Stomach (tissue), 8 donors: ENCODE measurements at regions not wholly inside any gene's neighbourhood (a gene's known extent, or its start where the extent isn't known, plus 50 kb on each side); places are given as distances from the start of the nearest gene placed in this dataset.

Experiments
- DNase-seq, 2 donors: peaks; one replicate each; pipeline versions ENCODE4 v3.0.0 to v3.0.0-alpha.2; 2013 to 2019
- H3K27ac ChIP-seq, 5 donors: fragments of 200-600 bp in 4 of 5; sonication (generic) in 4 of 5; one replicate each; pipeline ENCODE4 v1.5.1; 2013 to 2019; ENCODE audit warnings: mild to moderate bottlenecking in 1 of 5, moderate library complexity in 1 of 5
- H3K27me3 ChIP-seq, 3 donors: fragments of 200-600 bp; sonication (generic); one replicate each; pipeline ENCODE4 v1.5.1; 2017 to 2019; ENCODE audit warnings: mixed run types in 1 of 3
- H3K36me3 ChIP-seq, 4 donors: fragments of 200-600 bp; sonication (generic); 1 replicate in 3 of 4; 2 replicates in 1 of 4; pipeline ENCODE4 v1.5.1; 2016 to 2019
- H3K4me1 ChIP-seq, 4 donors: fragments of 200-600 bp; sonication (generic); one replicate each; pipeline ENCODE4 v1.5.1; 2016 to 2019
- H3K4me3 ChIP-seq, 4 donors: fragments of 200-600 bp; sonication (generic) in 3 of 4; one replicate each; pipeline ENCODE4 v1.5.1; 2016 to 2019; ENCODE audit warnings: mild to moderate bottlenecking in 1 of 4
- H3K9me3 ChIP-seq, 4 donors: fragments of 200-600 bp; sonication (generic); one replicate each; pipeline ENCODE4 v1.5.1; 2016 to 2019
- CTCF ChIP-seq, 7 experiments: fragments of 450-650 bp in 4 of 7; fragments of 200-600 bp in 3 of 7; sonication (generic) in 3 of 7; IDR thresholded peaks; one replicate each; pipeline ENCODE4 v1.5.1; 2016 to 2019; ENCODE audit warnings: antibody characterized with exemption in 7 of 7, control low read depth in 2 of 7, mild to moderate bottlenecking in 1 of 7
- EP300 ChIP-seq: sonication (generic); formaldehyde crosslinking; IDR thresholded peaks from one replicate; pipeline ENCODE4 v1.6.1; 2017; ENCODE audit warnings: antibody characterized with exemption
- POLR2A ChIP-seq, 4 donors: fragments of 450-650 bp; IDR thresholded peaks; one replicate each; pipeline ENCODE4 v1.6.1; 2016; ENCODE audit warnings: antibody characterized with exemption in 4 of 4, control low read depth in 2 of 4, mild to moderate bottlenecking in 1 of 4, moderate library complexity in 1 of 4
- POLR2AphosphoS5 ChIP-seq, 3 donors: sonication (generic); formaldehyde crosslinking; IDR thresholded peaks; one replicate each; pipeline ENCODE4 v1.6.1; 2016; ENCODE audit warnings: antibody characterized with exemption in 3 of 3
- WGBS, 5 donors: extraction: QIAGEN DNeasy Blood & Tissue Kit in 3 of 5; methylation state at CpG; one replicate each; pipeline versions ENCODE4 v1.1.5 to v1.1.7; 2013 to 2018; 5-methylcytosine and 5-hydroxymethylcytosine counted together
- intact Hi-C: fragments of 100-400 bp; cut with DNase I; formaldehyde crosslinking; loops from one replicate; pipeline ENCODE4 v1.15.1; 2023; ENCODE audit warnings: low total_unique reads
- donor health status: healthy with polysubstance abuse.
- donor health status: Bipolar disorder and iron deficiency.
- donor health status: healthy.

- H3K4me3 ChIP-seq, result no peak overlapping the region
- no peak overlapping the region for H3K27ac ChIP-seq
- intact Hi-C loops, result no loop called here
- no peaks in the 10 kb centered on the region for H3K9me3 ChIP-seq
- 37 to 46% (median 42%) methylated on average over 6 of the region's 6 CpGs for WGBS, 5 donors
- H3K36me3 ChIP-seq, result no peaks in the 10 kb centered on the region
- TF ChIP-seq POLR2A (IDR thresholded peaks at IDR 0.05), result no peak
- no peak for TF ChIP-seq CTCF (IDR thresholded peaks at IDR 0.05)
- TF ChIP-seq EP300, result no peak
- no peak for TF ChIP-seq POLR2AphosphoS5 (IDR thresholded peaks at IDR 0.05)
- no peaks in the 10 kb centered on the region for H3K4me1 ChIP-seq
- H3K27me3 ChIP-seq, result peaks cover 0 to 16% (median 0%) of the 10 kb centered on the region in 3 donors
- DNase-seq, result peak in 1 of 2 donors; percentile 5
These were observed 258.9 kb downstream of the VRK1 start for GRCh38 chr14:97056086-97056485.

GRCh38 chr14:97057238-97058073 lies 260.3 kb downstream of the VRK1 start:
- intact Hi-C loops, result no loop called here
- H3K27me3 ChIP-seq, result peaks cover 0 to 16% (median 0%) of the 10 kb centered on the region in 3 donors
- no peaks in the 10 kb centered on the region for H3K9me3 ChIP-seq
- H3K4me3 ChIP-seq, result no peak overlapping the region
- H3K4me1 ChIP-seq, result no peaks in the 10 kb centered on the region
- WGBS, 5 donors, result 54 to 68% (median 66%) methylated on average over 16 of the region's 16 CpGs
- no peak for TF ChIP-seq CTCF (IDR thresholded peaks at IDR 0.05)
- no peak for TF ChIP-seq POLR2AphosphoS5 (IDR thresholded peaks at IDR 0.05)
- TF ChIP-seq EP300, result no peak
- no peak for TF ChIP-seq POLR2A (IDR thresholded peaks at IDR 0.05)
- H3K27ac ChIP-seq, result no peak overlapping the region
- no peak for DNase-seq
- no peaks in the 10 kb centered on the region for H3K36me3 ChIP-seq

- Histone ChIP-seq H3K27me3 (peaks cover 0 to 19% (median 0%) of the 10 kb centered on the region in 3 donors), H3K4me3 (no peak overlapping the region), H3K27ac (no peak overlapping the region), H3K36me3 (no peaks in the 10 kb centered on the region), H3K4me1 (no peaks in the 10 kb centered on the region), H3K9me3 (no peaks in the 10 kb centered on the region)
- 70 to 82% (median 80%) methylated on average over 3 of the region's 3 CpGs for WGBS, 5 donors
- DNase-seq, result no peak
- no peak for TF ChIP-seq CTCF (IDR thresholded peaks at IDR 0.05)
- no peak for TF ChIP-seq POLR2A (IDR thresholded peaks at IDR 0.05)
- no peak for TF ChIP-seq EP300
- TF ChIP-seq POLR2AphosphoS5 (IDR thresholded peaks at IDR 0.05), result no peak
- intact Hi-C loops, result no loop called here
These were observed 260.9 kb downstream of the VRK1 start for GRCh38 chr14:97058074-97058467.

- no peaks in the 10 kb centered on the region for H3K4me1 ChIP-seq
- 64 to 95% (median 85%) methylated on average over 2 of the region's 2 CpGs for WGBS, 5 donors
- no peak overlapping the region for H3K27ac ChIP-seq
- no peak overlapping the region for H3K4me3 ChIP-seq
- TF ChIP-seq CTCF (IDR thresholded peaks at IDR 0.05) (no peak), EP300 (no peak), POLR2AphosphoS5 (IDR thresholded peaks at IDR 0.05) (no peak), POLR2A (IDR thresholded peaks at IDR 0.05) (no peak)
- H3K27me3 ChIP-seq, result peaks cover 0 to 25% (median 0%) of the 10 kb centered on the region in 3 donors
- intact Hi-C loops, result no loop called here
- H3K36me3 ChIP-seq, result no peaks in the 10 kb centered on the region
- DNase-seq, result no peak
- H3K9me3 ChIP-seq, result no peaks in the 10 kb centered on the region
These were observed 261.4 kb downstream of the VRK1 start for GRCh38 chr14:97058589-97058988.
